CD4-positive, CD25-positive, alpha-beta regulatory T cell (primary cell): ENCODE measurements at regions not wholly inside any gene's neighbourhood (a gene's known extent, or its start where the extent isn't known, plus 50 kb on each side); places are given as distances from the start of the nearest gene placed in this dataset.

Source experiments
- ATAC-seq, 2 donors: fragments of 150-1000 bp; cut with Tn5 transposase; one replicate each; pipeline ENCODE4 v1.10.0; 2021; ENCODE audit warnings: low read depth in 2 of 2, moderate number of reproducible peaks in 2 of 2, moderate library complexity in 1 of 2
- DNase-seq, 3 donors: peaks; one replicate each; pipeline versions ENCODE4 v3.0.0 to v3.0.0-alpha.2; 2012 to 2022; ENCODE audit warnings: mixed read lengths in 1 of 3
- H3K27ac ChIP-seq: one replicate; pipeline ENCODE4 v1.7.0; 2013; ENCODE audit warnings: mild to moderate bottlenecking, low read length; ENCODE audit not compliant: insufficient read depth, poor library complexity, severe bottlenecking
- H3K27me3 ChIP-seq: one replicate; pipeline ENCODE4 v1.7.0; 2013; ENCODE audit warnings: low read length; ENCODE audit not compliant: control insufficient read depth, insufficient read depth
- H3K36me3 ChIP-seq: one replicate; pipeline ENCODE4 v1.7.0; 2013; ENCODE audit warnings: mild to moderate bottlenecking, low read length, moderate library complexity; ENCODE audit not compliant: control insufficient read depth, insufficient read depth
- H3K4me1 ChIP-seq: 2 replicates; pipeline ENCODE4 v1.7.0; 2013; ENCODE audit warnings: mild to moderate bottlenecking, low read length; ENCODE audit not compliant: insufficient read depth, control insufficient read depth, poor library complexity, severe bottlenecking
- H3K4me3 ChIP-seq: one replicate; pipeline ENCODE4 v1.7.0; 2013; ENCODE audit warnings: low read depth, mild to moderate bottlenecking, low read length, moderate library complexity
- H3K9me3 ChIP-seq, 2 experiments: 1 replicate in 1 of 2; 2 replicates in 1 of 2; pipeline ENCODE4 v1.7.0; 2013; ENCODE audit warnings: low read length in 2 of 2, mild to moderate bottlenecking in 1 of 2, moderate library complexity in 1 of 2; ENCODE audit not compliant: control insufficient read depth in 2 of 2
- H3K27ac Mint-ChIP-seq, 3 donors: one replicate each; pipeline ENCODE4 v1.8.0; 2020 to 2022; ENCODE audit warnings: mild to moderate bottlenecking in 3 of 3, mixed read lengths in 3 of 3, moderate library complexity in 2 of 3
- H3K27me3 Mint-ChIP-seq: one replicate; pipeline ENCODE4 v1.8.0; 2022; ENCODE audit warnings: mild to moderate bottlenecking, mixed read lengths
- H3K36me3 Mint-ChIP-seq: one replicate; pipeline ENCODE4 v1.8.0; 2020; ENCODE audit warnings: mixed read lengths
- H3K4me1 Mint-ChIP-seq, 4 donors: one replicate each; pipeline ENCODE4 v1.8.0; 2020 to 2022; ENCODE audit warnings: mixed read lengths in 4 of 4, mild to moderate bottlenecking in 1 of 4
- H3K4me3 Mint-ChIP-seq, 4 donors: one replicate each; pipeline ENCODE4 v1.8.0; 2020 to 2022; ENCODE audit warnings: mild to moderate bottlenecking in 4 of 4, mixed read lengths in 4 of 4, moderate library complexity in 3 of 4
- H3K9me3 Mint-ChIP-seq, 7 donors: one replicate each; pipeline ENCODE4 v1.8.0; 2020 to 2022; ENCODE audit warnings: mixed read lengths in 7 of 7, mild to moderate bottlenecking in 3 of 7, moderate library complexity in 2 of 7

DNA sequence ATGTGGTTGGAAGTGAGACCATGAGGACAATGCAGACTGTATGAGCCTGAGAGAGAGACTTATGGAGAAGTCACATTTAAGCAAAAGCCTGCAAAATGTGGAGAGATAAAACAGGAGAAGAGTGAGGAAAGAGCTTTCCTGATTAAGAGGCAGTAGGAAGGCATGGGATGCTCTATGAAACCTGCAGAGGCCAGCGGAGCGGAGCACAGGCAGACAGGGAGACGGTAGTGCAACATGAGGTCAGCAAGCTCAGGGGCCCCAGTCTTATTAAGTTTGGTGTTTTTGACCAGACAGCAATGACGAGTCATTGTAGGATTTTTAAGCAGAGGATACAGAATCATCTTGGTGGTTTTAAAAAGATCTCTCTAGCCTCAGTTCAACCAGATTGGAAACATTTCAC lies 721.5 kb upstream of the GOLIM4 start:
- H3K36me3 Mint-ChIP-seq = no peaks in the 10 kb centered on the region
- H3K27ac Mint-ChIP-seq = no peak overlapping the region
- DNase-seq (no peak), ATAC-seq (no peak)
- Histone ChIP-seq H3K4me1 (no peaks in the 10 kb centered on the region), H3K4me3 (no peak overlapping the region), H3K36me3 (no peaks in the 10 kb centered on the region), H3K27ac (no peak overlapping the region), H3K9me3 (no peaks in the 10 kb centered on the region), H3K27me3 (no peaks in the 10 kb centered on the region)
- H3K27me3 Mint-ChIP-seq = no peaks in the 10 kb centered on the region
- H3K4me3 Mint-ChIP-seq = no peak overlapping the region
- no peaks in the 10 kb centered on the region for H3K4me1 Mint-ChIP-seq
- H3K9me3 Mint-ChIP-seq = peaks cover 0 to 5% (median 2%) of the 10 kb centered on the region in 7 donors

DNA sequence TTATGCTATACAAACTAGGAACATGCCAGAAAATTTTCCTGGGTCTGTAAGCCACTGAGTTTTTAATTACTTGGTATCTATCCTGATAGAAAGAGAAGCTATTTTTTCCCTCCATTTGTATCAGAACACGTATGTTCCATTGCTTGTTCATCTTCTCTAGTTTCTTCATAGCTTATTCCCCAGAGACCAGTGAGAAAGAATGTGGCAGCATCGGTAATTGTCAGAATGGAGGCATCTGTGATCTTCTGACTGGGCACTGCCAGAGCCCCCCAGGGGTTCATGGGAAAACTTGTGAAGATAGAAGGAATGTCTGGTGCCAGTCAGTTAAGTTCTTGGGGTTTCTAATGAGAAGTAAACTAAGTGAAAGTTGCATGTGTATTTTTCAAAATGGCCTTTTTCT lies 720.2 kb upstream of the GOLIM4 start:
- no peak overlapping the region for H3K27ac Mint-ChIP-seq
- H3K9me3 ChIP-seq = no peaks in the 10 kb centered on the region
- H3K27me3 Mint-ChIP-seq = no peaks in the 10 kb centered on the region
- H3K9me3 Mint-ChIP-seq = peaks cover 0 to 5% (median 2%) of the 10 kb centered on the region in 7 donors
- no peaks in the 10 kb centered on the region for H3K36me3 Mint-ChIP-seq
- no peaks in the 10 kb centered on the region for H3K4me1 Mint-ChIP-seq
- DNase-seq (no peak), ATAC-seq (no peak)
- no peaks in the 10 kb centered on the region for H3K4me1 ChIP-seq
- no peaks in the 10 kb centered on the region for H3K36me3 ChIP-seq
- no peaks in the 10 kb centered on the region for H3K27me3 ChIP-seq
- no peak overlapping the region for H3K4me3 ChIP-seq
- H3K27ac ChIP-seq = no peak overlapping the region
- no peak overlapping the region for H3K4me3 Mint-ChIP-seq

DNA sequence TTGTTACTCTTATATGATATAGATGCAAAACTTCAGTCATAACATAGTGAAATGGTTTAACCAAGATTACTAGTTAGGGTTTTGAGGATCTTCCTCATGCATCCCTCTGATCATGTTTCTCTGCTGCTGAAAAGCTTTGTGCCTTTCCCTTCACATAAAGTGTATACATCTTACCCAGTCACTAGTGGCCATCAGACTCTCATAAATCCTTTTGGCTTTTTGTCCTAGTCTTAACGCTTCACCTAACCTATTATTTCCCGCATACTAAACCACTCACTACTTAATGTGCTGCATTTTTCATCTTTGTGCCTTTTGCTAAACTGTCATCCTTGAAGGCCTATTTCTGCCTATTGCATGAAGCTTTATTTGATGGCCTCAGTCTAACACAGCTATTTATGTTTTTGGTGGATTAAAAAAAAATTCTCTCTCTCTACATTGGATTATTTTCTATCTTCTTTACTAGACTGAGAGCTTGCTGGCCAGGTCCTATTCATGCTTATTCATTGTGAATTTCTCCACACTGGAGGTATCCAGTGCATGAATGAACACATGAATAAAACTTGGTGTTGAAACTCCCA lies 717.6 kb upstream of the GOLIM4 start:
- H3K4me3 ChIP-seq = no peak overlapping the region
- Mint-ChIP-seq H3K4me3 (no peak overlapping the region), H3K36me3 (no peaks in the 10 kb centered on the region), H3K9me3 (peaks cover 0 to 3% (median 0%) of the 10 kb centered on the region in 7 donors), H3K4me1 (no peaks in the 10 kb centered on the region), H3K27ac (no peak overlapping the region), H3K27me3 (no peaks in the 10 kb centered on the region)
- H3K36me3 ChIP-seq = no peaks in the 10 kb centered on the region
- no peaks in the 10 kb centered on the region for H3K27me3 ChIP-seq
- no peak overlapping the region for H3K27ac ChIP-seq
- ATAC-seq = no peak
- H3K9me3 ChIP-seq = no peaks in the 10 kb centered on the region
- H3K4me1 ChIP-seq = no peaks in the 10 kb centered on the region
- no peak for DNase-seq

DNA sequence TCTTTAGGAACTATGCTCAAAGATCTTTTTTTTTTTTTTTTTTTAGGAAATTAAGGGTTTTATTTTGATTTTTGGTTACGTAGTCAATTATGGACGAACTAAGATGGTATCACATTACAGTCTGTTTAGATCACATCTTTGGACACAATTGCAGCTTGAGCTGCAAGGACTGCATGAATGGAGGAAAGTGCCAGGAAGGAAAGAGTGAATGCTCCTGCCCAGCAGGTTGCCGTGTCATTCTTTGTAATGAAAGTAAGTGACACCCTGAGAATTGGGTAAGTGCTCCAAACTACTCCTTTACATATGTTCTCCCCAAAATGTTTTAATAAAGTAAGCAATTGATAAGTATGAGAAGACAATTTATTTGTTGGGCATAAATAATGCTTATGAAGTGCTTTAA lies 716.5 kb upstream of the GOLIM4 start:
- Mint-ChIP-seq H3K27me3 (no peaks in the 10 kb centered on the region), H3K36me3 (no peaks in the 10 kb centered on the region), H3K4me1 (no peaks in the 10 kb centered on the region), H3K4me3 (no peak overlapping the region), H3K27ac (no peak overlapping the region), H3K9me3 (peaks cover 0 to 3% (median 0%) of the 10 kb centered on the region in 7 donors)
- Histone ChIP-seq H3K4me1 (no peaks in the 10 kb centered on the region), H3K9me3 (no peaks in the 10 kb centered on the region), H3K27me3 (no peaks in the 10 kb centered on the region), H3K4me3 (no peak overlapping the region), H3K27ac (no peak overlapping the region), H3K36me3 (no peaks in the 10 kb centered on the region)
- ATAC-seq (no peak), DNase-seq (no peak)

DNA sequence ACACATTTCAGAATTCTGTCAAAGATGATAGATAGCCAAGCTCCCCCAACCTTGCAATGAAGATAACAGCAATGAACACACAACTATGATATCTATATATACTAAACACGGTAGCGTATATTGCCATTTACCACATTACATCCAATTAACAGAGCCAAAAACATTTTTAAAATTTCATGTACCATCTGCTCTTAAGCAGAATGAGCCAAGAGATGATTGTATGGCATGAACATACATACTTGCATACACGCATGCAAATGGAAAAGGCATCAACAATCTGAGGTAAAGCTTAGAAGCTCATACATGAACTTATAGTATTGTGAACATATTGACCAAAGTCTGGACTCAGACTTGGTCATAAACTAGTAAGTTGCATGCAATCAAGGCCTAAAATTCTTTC lies 712.9 kb upstream of the GOLIM4 start:
- DNase-seq = no peak
- H3K9me3 ChIP-seq = no peaks in the 10 kb centered on the region
- H3K4me3 Mint-ChIP-seq = no peak overlapping the region
- H3K4me1 ChIP-seq = no peaks in the 10 kb centered on the region
- no peaks in the 10 kb centered on the region for H3K27me3 ChIP-seq
- peaks cover 0 to 1% (median 0%) of the 10 kb centered on the region in 7 donors for H3K9me3 Mint-ChIP-seq
- H3K27me3 Mint-ChIP-seq = no peaks in the 10 kb centered on the region
- H3K36me3 ChIP-seq = no peaks in the 10 kb centered on the region
- no peak overlapping the region for H3K27ac Mint-ChIP-seq
- H3K4me3 ChIP-seq = no peak overlapping the region
- no peak for ATAC-seq
- H3K36me3 Mint-ChIP-seq = no peaks in the 10 kb centered on the region
- no peak overlapping the region for H3K27ac ChIP-seq
- H3K4me1 Mint-ChIP-seq = no peaks in the 10 kb centered on the region

DNA sequence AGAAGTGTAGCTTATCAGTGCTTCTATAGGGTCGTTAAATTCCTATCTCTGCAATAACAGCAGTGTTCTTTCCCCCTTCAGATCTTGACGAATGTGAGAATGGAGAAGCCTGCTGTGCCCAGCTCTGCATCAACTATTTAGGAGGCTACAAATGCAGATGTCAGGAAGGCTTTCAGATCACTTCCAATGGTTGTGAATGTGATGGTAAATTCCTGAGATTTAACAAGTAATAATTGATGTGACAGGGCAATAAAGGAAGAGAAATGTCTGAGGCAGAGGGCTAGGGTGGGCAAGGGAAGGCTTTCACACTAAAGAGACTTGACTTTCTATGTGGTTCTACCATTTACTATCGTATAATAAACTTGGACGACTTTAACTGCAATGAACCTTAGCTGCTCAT lies 711.7 kb upstream of the GOLIM4 start:
- no peaks in the 10 kb centered on the region for H3K27me3 ChIP-seq
- no peaks in the 10 kb centered on the region for H3K36me3 Mint-ChIP-seq

DNA sequence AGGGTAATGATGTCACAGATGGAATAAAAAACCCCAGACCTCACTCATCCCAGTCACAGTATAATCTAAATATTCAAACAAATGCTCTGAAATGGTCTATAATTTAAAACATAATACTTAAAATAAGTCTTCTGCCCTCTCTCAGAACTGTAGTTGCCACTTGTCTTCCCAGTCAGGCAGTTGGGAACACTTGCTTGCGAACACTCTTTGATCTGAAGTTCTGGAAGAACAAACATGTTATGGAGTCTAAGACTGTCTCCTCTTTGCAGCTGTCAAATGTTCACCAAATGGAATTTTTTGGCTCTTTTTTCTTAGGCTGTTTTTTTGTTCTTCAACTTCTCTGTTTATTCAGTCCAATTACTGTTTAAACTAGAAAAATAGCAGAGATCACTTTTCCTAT lies 711.1 kb upstream of the GOLIM4 start:
- DNase-seq = no peak
- Mint-ChIP-seq H3K36me3 (no peaks in the 10 kb centered on the region), H3K9me3 (peaks cover 0 to 3% (median 0%) of the 10 kb centered on the region in 7 donors), H3K4me3 (no peak overlapping the region), H3K27me3 (no peaks in the 10 kb centered on the region), H3K27ac (no peak overlapping the region), H3K4me1 (no peaks in the 10 kb centered on the region)
- Histone ChIP-seq H3K27me3 (no peaks in the 10 kb centered on the region), H3K27ac (no peak overlapping the region), H3K4me1 (no peaks in the 10 kb centered on the region), H3K4me3 (no peak overlapping the region), H3K9me3 (no peaks in the 10 kb centered on the region), H3K36me3 (no peaks in the 10 kb centered on the region)
- no peak for ATAC-seq

More for the DNA sequence above, 711.7 kb upstream of the GOLIM4 start:
- Mint-ChIP-seq H3K4me1 (no peaks in the 10 kb centered on the region), H3K4me3 (no peak overlapping the region), H3K27ac (no peak overlapping the region), H3K27me3 (no peaks in the 10 kb centered on the region), H3K9me3 (peaks cover 0 to 3% (median 0%) of the 10 kb centered on the region in 7 donors)
- DNase-seq (no peak), ATAC-seq (no peak)
- Histone ChIP-seq H3K27ac (no peak overlapping the region), H3K9me3 (no peaks in the 10 kb centered on the region), H3K36me3 (no peaks in the 10 kb centered on the region), H3K4me1 (no peaks in the 10 kb centered on the region), H3K4me3 (no peak overlapping the region)

DNA sequence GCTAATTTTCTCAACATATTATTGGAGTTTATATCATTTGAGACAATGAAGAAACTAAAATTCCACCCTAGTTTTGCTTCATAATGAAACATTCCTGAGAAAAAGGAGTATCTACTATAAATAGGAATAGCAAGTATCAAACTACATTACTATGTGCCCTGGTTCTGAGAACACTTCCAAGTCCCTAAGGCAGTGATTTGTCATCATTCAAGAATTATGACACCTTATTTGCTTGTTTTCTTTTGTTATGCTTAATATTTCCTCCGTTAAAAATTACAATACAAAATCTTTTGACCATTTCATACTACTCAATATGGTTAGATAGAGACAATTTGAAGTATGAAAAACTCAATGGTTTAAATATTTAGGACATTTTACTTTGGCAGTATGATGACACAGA lies 707.8 kb upstream of the GOLIM4 start:
- no peaks in the 10 kb centered on the region for H3K36me3 Mint-ChIP-seq
- H3K9me3 Mint-ChIP-seq = peaks cover 0 to 10% (median 3%) of the 10 kb centered on the region in 7 donors
- H3K27me3 Mint-ChIP-seq = no peaks in the 10 kb centered on the region
- no peaks in the 10 kb centered on the region for H3K36me3 ChIP-seq
- no peaks in the 10 kb centered on the region for H3K27me3 ChIP-seq
- H3K4me1 ChIP-seq = no peaks in the 10 kb centered on the region
- no peak overlapping the region for H3K4me3 ChIP-seq
- H3K27ac Mint-ChIP-seq = no peak overlapping the region
- no peak overlapping the region for H3K27ac ChIP-seq
- ATAC-seq (no peak), DNase-seq (no peak)
- no peaks in the 10 kb centered on the region for H3K9me3 ChIP-seq
- H3K4me3 Mint-ChIP-seq = no peak overlapping the region
- H3K4me1 Mint-ChIP-seq = no peaks in the 10 kb centered on the region
